ENCODE measurements at regions not wholly inside any gene's neighbourhood (a gene's known extent, or its start where the extent isn't known, plus 50 kb on each side); places are given as distances from the start of the nearest gene placed in this dataset.

DNA sequence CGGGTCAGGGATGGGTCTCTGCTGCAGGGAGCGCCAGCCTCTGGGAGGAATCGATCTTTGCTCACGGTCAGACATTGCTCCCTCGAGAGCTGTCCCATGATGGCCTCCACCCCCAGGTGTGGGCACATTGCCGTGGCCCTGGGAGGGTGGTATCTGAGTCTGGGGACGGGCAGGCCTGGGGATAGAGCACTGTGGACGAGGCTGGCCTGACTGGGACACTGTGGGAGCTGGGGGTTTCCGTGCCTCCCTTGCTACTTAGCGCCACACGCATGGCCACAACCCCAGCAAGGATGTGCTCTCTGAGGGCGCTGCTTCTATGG is 55.7 kb downstream of the JAKMIP3 start:
- CTCF ChIA-PET, result no interaction called here
- POLR2A ChIA-PET, result no interaction called here
- DNase-seq (ENCODE audit: extremely low spot score), result no peak
- TF ChIP-seq, protein P1, sequence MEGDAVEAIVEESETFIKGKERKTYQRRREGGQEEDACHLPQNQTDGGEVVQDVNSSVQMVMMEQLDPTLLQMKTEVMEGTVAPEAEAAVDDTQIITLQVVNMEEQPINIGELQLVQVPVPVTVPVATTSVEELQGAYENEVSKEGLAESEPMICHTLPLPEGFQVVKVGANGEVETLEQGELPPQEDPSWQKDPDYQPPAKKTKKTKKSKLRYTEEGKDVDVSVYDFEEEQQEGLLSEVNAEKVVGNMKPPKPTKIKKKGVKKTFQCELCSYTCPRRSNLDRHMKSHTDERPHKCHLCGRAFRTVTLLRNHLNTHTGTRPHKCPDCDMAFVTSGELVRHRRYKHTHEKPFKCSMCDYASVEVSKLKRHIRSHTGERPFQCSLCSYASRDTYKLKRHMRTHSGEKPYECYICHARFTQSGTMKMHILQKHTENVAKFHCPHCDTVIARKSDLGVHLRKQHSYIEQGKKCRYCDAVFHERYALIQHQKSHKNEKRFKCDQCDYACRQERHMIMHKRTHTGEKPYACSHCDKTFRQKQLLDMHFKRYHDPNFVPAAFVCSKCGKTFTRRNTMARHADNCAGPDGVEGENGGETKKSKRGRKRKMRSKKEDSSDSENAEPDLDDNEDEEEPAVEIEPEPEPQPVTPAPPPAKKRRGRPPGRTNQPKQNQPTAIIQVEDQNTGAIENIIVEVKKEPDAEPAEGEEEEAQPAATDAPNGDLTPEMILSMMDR (IDR thresholded peaks at IDR 0.05; ENCODE audit: control extremely low read depth, extremely low read depth, low read depth, missing control alignments), result no peak

DNA sequence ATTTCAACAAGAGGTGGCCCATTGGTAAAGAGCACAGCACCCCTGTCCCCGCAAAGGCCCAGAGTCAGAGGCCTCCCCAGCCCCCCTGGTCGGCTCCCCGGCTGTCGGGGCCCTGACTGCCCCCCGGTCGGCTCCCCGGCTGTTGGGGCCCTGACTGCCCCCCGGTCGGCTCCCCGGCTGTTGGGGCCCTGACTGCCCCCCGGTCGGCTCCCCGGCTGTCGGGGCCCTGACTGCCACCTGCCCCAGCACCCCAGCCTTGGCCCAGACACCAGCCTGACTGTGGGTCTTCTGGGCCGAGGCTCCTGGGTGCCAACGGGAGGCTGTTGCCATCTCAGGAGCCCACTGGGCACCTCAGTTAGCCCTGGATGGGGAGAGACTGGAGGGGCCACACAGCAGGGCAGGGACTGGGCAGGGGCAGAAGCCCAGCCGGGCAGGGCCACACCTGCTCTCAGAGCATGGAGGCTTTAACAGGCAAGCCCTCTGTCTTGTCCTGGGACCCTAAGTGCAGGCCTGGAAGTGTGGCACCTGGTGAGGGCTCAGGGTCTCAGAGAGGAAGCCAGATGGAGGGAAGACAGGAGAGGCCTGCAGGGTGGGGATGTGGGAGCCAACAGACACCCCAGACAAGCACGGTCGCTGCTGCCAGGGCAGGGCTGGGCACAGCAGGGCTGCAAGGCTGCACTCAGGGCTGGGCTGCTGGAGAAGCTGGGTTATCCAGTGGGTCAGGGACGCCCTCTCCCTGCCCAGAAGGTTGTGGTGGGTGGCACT is 56.5 kb downstream of the JAKMIP3 start:
- TF ChIP-seq, protein P1 (IDR thresholded peaks at IDR 0.05; ENCODE audit: control extremely low read depth, extremely low read depth, low read depth, missing control alignments), result no peak
- ChIA-PET POLR2A (no interaction called here), CTCF (interaction anchor here (1.1 kb wide), 1 partner anchor 20 kb away, joined by 6 read pairs; no protein-coding TSS in a partner anchor)
- DNase-seq (ENCODE audit: extremely low spot score), result no peak

GRCh38 chr10:132122939-132123445 is 57.2 kb downstream of the JAKMIP3 start:
- ChIA-PET CTCF (interaction anchor here (1.1 kb wide), 1 partner anchor 20 kb away, joined by 6 read pairs; no protein-coding TSS in a partner anchor), POLR2A (no interaction called here)
- TF ChIP-seq, protein P1 (IDR thresholded peaks at IDR 0.05; ENCODE audit: control extremely low read depth, extremely low read depth, low read depth, missing control alignments), result no peak
- no peak for DNase-seq (ENCODE audit: extremely low spot score)

DNA sequence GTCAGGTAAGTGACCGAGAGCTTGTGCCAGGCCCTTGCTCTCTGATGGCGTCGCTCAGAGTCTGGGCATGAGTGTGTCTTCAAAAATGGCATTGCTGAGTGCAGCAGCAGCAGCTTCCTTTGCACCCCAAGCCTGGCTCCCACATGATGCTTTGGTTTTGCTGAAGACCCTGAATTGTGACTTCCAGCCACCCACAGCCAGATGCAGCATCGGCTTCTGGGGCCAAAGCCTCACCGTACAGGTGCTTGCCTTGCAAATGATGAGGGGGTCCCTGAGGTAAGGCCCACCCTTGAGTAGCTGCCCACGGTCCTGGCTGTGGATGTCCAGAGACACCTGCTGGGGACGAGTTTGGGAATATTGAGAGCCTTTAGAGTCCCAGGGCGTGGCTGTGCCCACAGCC is 57.9 kb downstream of the JAKMIP3 start:
- TF ChIP-seq, protein P1 (IDR thresholded peaks at IDR 0.05; ENCODE audit: control extremely low read depth, extremely low read depth, low read depth, missing control alignments), result no peak
- no peak for DNase-seq (ENCODE audit: extremely low spot score)
- POLR2A ChIA-PET, result no interaction called here
- CTCF ChIA-PET, result interaction anchor here (1.1 kb wide), 1 partner anchor 19 kb away, joined by 6 read pairs; no protein-coding TSS in a partner anchor

DNA sequence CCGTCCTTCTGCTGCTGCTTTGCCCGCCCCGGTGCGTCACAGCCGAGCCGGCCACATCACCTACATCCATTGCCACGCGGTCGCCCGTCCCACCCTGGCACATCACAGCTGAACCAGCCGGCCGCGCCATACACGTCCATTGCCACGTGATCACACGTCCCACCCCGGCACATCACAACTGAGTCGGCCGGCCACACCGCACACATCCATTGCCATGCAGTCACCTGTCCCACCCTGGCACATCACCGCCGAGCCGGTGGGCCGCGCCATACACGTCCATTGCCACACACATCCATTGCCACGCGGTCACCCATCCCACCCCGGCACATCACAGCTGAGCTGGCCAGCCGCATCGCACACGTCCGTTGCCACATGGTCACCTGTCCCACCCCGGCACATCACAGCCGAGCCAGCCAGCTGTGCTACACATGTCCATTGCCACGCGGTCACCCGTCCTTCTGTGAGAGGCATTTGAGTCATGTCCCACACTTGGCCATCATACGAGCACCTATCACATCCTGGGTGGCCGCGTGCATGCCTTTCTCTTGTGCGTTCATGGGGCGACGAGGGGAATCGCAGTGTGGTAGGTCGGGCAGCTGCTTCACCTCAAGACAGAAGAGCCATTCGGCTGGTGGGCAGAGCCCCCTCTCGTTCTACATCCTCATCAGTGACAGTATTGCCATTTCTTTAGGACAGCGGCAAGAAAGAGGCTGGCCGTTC is 58.6 kb downstream of the JAKMIP3 start:
- CTCF ChIA-PET, result no interaction called here
- DNase-seq (ENCODE audit: extremely low spot score), result no peak
- POLR2A ChIA-PET, result no interaction called here
- TF ChIP-seq, protein P1 (IDR thresholded peaks at IDR 0.05; ENCODE audit: control extremely low read depth, extremely low read depth, low read depth, missing control alignments), result no peak

DNA sequence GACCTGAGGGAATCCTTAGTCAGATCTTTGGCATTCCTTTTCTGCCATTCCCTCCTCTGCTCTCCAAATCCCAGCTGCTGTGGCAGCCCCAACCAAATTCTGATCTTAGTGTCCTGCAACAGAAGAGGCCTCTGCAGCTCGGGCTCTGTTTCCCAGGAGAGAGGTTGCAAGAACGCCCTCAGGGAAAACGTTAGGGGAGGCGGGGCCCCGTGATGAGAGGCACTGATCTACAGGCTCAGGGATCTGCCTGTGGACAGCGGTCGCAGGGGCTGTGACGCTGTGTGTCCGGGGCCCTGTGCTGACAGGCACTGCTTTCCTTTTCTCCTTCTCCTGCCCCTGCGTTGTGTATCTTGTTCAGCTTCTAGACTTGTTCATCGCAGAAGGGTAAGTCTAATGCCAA is 57.3 kb upstream of the DPYSL4 start:
- CTCF ChIA-PET, result no interaction called here

More for the DNA sequence above, 57.3 kb upstream of the DPYSL4 start:
- TF ChIP-seq, protein P1 (IDR thresholded peaks at IDR 0.05; ENCODE audit: control extremely low read depth, extremely low read depth, low read depth, missing control alignments), result no peak
- DNase-seq (ENCODE audit: extremely low spot score), result no peak
- POLR2A ChIA-PET, result no interaction called here

All from GM10248 (cell line).